Spleen (tissue), 11 donors: ENCODE measurements at regions not wholly inside any gene's neighbourhood (a gene's known extent, or its start where the extent isn't known, plus 50 kb on each side); places are given as distances from the start of the nearest gene placed in this dataset.

Source experiments
- DNase-seq: peaks from one replicate; pipeline ENCODE4 v3.0.0-alpha.2; 2020
- H3K27ac ChIP-seq, 8 donors: fragments of 200-600 bp; sonication (generic) in 7 of 8; 1 replicate in 4 of 8; 2 replicates in 4 of 8; pipeline versions ENCODE4 v1.5.0 to v1.8.0; 2016 to 2021; ENCODE audit warnings: inconsistent platforms in 4 of 8, mild to moderate bottlenecking in 4 of 8, moderate library complexity in 1 of 8
- H3K27me3 ChIP-seq, 7 donors: fragments of 200-600 bp; sonication (generic) in 6 of 7; replicated peaks in 1 of 7; 1 replicate in 4 of 7; 2 replicates in 3 of 7; pipeline versions ENCODE4 v1.5.0 to v1.8.0; 2016 to 2021; ENCODE audit warnings: inconsistent platforms in 3 of 7, mild to moderate bottlenecking in 1 of 7
- H3K36me3 ChIP-seq, 6 donors: fragments of 200-600 bp; sonication (generic) in 5 of 6; 1 replicate in 4 of 6; 2 replicates in 2 of 6; pipeline versions ENCODE4 v1.5.0 to v1.8.0; 2016 to 2021; ENCODE audit warnings: inconsistent platforms in 2 of 6
- H3K4me1 ChIP-seq, 6 donors: fragments of 200-600 bp; sonication (generic) in 5 of 6; 1 replicate in 3 of 6; 2 replicates in 3 of 6; pipeline versions ENCODE4 v1.5.0 to v1.8.0; 2016 to 2021; ENCODE audit warnings: inconsistent platforms in 3 of 6
- H3K4me3 ChIP-seq, 8 donors: fragments of 200-600 bp; sonication (generic) in 7 of 8; 1 replicate in 4 of 8; 2 replicates in 4 of 8; pipeline versions ENCODE4 v1.5.0 to v1.8.0; 2016 to 2021; ENCODE audit warnings: inconsistent platforms in 4 of 8, mild to moderate bottlenecking in 4 of 8, moderate library complexity in 2 of 8
- H3K9me3 ChIP-seq, 8 donors: fragments of 200-600 bp; sonication (generic) in 7 of 8; 1 replicate in 4 of 8; 2 replicates in 4 of 8; pipeline versions ENCODE4 v1.5.0 to v1.8.0; 2016 to 2021; ENCODE audit warnings: inconsistent platforms in 4 of 8
- POLR2A ChIP-seq, 3 donors: fragments of 450-650 bp; IDR thresholded peaks; one replicate each; pipeline ENCODE4 v1.5.1; 2017; ENCODE audit warnings: antibody characterized with exemption in 3 of 3, mild to moderate bottlenecking in 1 of 3
- POLR2AphosphoS5 ChIP-seq, 3 donors: sonication (generic); formaldehyde crosslinking; IDR thresholded peaks; one replicate each; pipeline ENCODE4 v1.5.1; 2017; ENCODE audit warnings: antibody characterized with exemption in 3 of 3
- WGBS, 5 donors: extraction: QIAGEN DNeasy Blood & Tissue Kit in 3 of 5; methylation state at CpG; one replicate each; pipeline versions ENCODE4 v1.1.5 to v1.1.7; 2013 to 2018; 5-methylcytosine and 5-hydroxymethylcytosine counted together
- intact Hi-C: fragments of 100-400 bp; cut with DNase I; formaldehyde crosslinking; loops from one replicate; pipeline ENCODE4 v1.15.0; 2023; ENCODE audit warnings: low total_unique reads
- TF ChIP-seq, protein P1 (sequence below), 11 experiments: fragments of 200-600 bp in 7 of 11; fragments of 450-650 bp in 4 of 11; sonication (generic) in 4 of 11; IDR thresholded peaks in 8 of 11; conservative IDR thresholded peaks in 3 of 11; 1 replicate in 7 of 11; 2 replicates in 4 of 11; pipeline versions ENCODE4 v1.4.0 to v1.8.0; 2016 to 2021; ENCODE audit warnings: antibody characterized with exemption in 11 of 11, inconsistent platforms in 4 of 11, mild to moderate bottlenecking in 1 of 11
- donor health status: healthy with polysubstance abuse.
- donor health status: DM: no; HTN: no; CAD: no; lungs with moderate emphysema.
- donor health status: DM: no; HTN: no; CAD: no.
- donor health status: Bipolar disorder and iron deficiency.
- donor health status: healthy.
- donor health status: DM: no; HTN: no; CAD: no.
- donor health status: DM: yes; HTN: yes; CAD: no.

- Histone ChIP-seq H3K27me3 (peaks cover 0 to 6% (median 0%) of the 10 kb centered on the region in 7 donors), H3K27ac (no peak overlapping the region), H3K4me3 (no peak overlapping the region), H3K4me1 (no peaks in the 10 kb centered on the region), H3K9me3 (no peaks in the 10 kb centered on the region), H3K36me3 (no peaks in the 10 kb centered on the region)
- WGBS, 5 donors: 72 to 86% (median 79%) methylated on average over 3 of the region's 3 CpGs
- intact Hi-C loops: no loop called here
- no peak for DNase-seq
- TF ChIP-seq POLR2AphosphoS5 (IDR thresholded peaks at IDR 0.05) (no peak), POLR2A (IDR thresholded peaks at IDR 0.05) (no peak)
- TF ChIP-seq, protein P1, sequence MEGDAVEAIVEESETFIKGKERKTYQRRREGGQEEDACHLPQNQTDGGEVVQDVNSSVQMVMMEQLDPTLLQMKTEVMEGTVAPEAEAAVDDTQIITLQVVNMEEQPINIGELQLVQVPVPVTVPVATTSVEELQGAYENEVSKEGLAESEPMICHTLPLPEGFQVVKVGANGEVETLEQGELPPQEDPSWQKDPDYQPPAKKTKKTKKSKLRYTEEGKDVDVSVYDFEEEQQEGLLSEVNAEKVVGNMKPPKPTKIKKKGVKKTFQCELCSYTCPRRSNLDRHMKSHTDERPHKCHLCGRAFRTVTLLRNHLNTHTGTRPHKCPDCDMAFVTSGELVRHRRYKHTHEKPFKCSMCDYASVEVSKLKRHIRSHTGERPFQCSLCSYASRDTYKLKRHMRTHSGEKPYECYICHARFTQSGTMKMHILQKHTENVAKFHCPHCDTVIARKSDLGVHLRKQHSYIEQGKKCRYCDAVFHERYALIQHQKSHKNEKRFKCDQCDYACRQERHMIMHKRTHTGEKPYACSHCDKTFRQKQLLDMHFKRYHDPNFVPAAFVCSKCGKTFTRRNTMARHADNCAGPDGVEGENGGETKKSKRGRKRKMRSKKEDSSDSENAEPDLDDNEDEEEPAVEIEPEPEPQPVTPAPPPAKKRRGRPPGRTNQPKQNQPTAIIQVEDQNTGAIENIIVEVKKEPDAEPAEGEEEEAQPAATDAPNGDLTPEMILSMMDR (IDR thresholded peaks at IDR 0.05 in 8 of 11, conservative IDR thresholded peaks at IDR 0.05 in 3 of 11): no peak
Measured at GRCh38 chr20:39600871-39601270, 638.7 kb downstream of the DHX35 start.

DNA sequence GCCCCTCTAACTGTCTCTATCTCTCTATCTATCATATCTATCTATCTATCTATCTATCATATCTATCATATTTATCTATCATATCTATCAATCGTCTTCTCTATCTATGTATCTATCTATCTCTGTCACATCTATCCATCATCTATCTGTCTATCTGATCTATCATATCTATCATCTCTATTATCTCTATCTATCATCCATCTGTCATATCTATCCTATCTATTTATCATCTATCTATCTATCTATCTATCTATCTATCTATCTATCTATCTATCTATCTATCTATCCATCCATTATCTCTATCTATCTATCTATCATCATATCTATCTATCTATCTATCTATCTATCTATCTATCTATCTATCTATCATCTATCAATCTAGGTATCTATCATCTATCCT is 638.0 kb downstream of the DHX35 start:
- Histone ChIP-seq H3K9me3 (no peaks in the 10 kb centered on the region), H3K27ac (no peak overlapping the region), H3K27me3 (peaks cover 0 to 6% (median 0%) of the 10 kb centered on the region in 7 donors), H3K36me3 (no peaks in the 10 kb centered on the region), H3K4me1 (no peaks in the 10 kb centered on the region), H3K4me3 (no peak overlapping the region)
- 63 to 85% (median 80%) methylated on average over 1 of the region's 1 CpG for WGBS, 5 donors
- DNase-seq: no peak
- intact Hi-C loops: no loop called here
- TF ChIP-seq, protein P1 (IDR thresholded peaks at IDR 0.05 in 8 of 11, conservative IDR thresholded peaks at IDR 0.05 in 3 of 11): no peak
- no peak for TF ChIP-seq POLR2AphosphoS5 (IDR thresholded peaks at IDR 0.05)
- no peak for TF ChIP-seq POLR2A (IDR thresholded peaks at IDR 0.05)

DNA sequence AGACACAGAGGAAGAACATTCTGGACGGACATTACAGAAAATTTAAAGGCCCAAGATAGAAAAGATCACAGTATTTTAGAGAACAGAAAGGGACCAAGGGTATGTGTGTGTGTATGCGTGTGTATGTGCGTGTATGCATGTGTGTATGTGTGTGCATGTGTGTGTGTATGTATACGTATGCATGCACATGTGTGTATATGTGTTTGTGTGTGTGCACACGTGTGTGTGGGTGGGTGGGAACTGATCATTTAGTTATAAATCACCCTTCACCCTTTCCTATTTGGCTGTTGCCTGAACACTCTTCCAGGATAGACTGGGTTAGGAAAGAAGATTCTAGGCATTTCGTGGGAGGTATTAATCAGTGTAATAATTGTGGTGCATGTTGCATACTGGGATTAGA is 634.4 kb downstream of the DHX35 start:
- TF ChIP-seq, protein P1 (IDR thresholded peaks at IDR 0.05 in 8 of 11, conservative IDR thresholded peaks at IDR 0.05 in 3 of 11): no peak
- no peak for TF ChIP-seq POLR2A (IDR thresholded peaks at IDR 0.05)
- TF ChIP-seq POLR2AphosphoS5 (IDR thresholded peaks at IDR 0.05): no peak
- no peaks in the 10 kb centered on the region for H3K9me3 ChIP-seq
- H3K4me1 ChIP-seq: no peaks in the 10 kb centered on the region
- no peak for DNase-seq
- no peak overlapping the region for H3K4me3 ChIP-seq
- H3K27me3 ChIP-seq: peaks cover 0 to 6% (median 0%) of the 10 kb centered on the region in 7 donors
- no peaks in the 10 kb centered on the region for H3K36me3 ChIP-seq
- intact Hi-C loops: no loop called here
- H3K27ac ChIP-seq: no peak overlapping the region
- 84 to 89% (median 87%) methylated on average over 5 to 6 of the region's 6 CpGs for WGBS, 5 donors

DNA sequence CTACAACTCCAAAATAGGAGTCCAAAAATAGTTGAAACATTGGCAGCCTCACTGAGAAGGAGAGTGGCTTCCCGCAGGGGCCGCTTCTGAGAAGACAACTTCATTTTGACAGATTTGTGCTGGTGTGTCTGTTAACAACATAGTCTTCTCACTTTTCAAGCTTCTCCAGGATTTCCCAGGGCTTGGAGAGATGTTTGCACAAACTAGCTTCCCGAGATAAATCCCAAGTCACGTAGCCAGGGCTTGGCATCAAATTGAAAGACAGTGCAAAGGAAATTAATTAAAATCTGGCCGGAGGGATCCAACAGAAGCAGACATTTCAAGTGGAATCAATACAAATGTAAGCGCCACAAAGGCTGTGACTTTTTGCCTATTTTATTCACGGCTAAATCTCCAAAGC is 630.2 kb downstream of the DHX35 start:
- no peak overlapping the region for H3K27ac ChIP-seq
- intact Hi-C loops: no loop called here
- WGBS, 5 donors: 65 to 81% (median 74%) methylated on average over 7 of the region's 7 CpGs

More for the DNA sequence above, 630.2 kb downstream of the DHX35 start:
- TF ChIP-seq POLR2AphosphoS5 (IDR thresholded peaks at IDR 0.05) (no peak), POLR2A (IDR thresholded peaks at IDR 0.05) (no peak)
- TF ChIP-seq, protein P1 (IDR thresholded peaks at IDR 0.05 in 8 of 11, conservative IDR thresholded peaks at IDR 0.05 in 3 of 11): no peak
- Histone ChIP-seq H3K27me3 (peaks cover 0 to 13% (median 0%) of the 10 kb centered on the region in 7 donors), H3K36me3 (no peaks in the 10 kb centered on the region), H3K9me3 (no peaks in the 10 kb centered on the region), H3K4me1 (no peaks in the 10 kb centered on the region), H3K4me3 (no peak overlapping the region)
- no peak for DNase-seq
